ENCODE measurements at regions not wholly inside any gene's neighbourhood (a gene's known extent, or its start where the extent isn't known, plus 50 kb on each side); places are given as distances from the start of the nearest gene placed in this dataset.

DNA sequence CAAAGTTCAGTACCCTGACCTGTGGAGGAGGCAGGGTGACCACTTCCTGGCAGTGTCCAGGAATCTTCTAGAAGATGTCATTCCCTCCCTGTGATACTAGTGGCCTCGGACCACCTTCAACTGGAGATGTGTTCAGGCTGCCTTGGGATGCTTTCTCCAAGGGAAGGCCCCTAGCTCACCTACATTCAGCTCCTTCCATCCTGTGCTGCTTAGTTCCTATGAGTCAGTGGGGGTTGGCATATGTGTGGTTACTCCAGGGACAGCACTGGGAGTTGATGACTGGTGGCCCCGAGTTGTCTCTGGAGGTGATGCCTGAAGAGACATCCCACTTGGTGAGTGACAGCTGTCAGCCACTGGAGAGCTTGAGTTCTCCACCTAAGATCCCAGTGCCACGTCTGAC is 81.8 kb upstream of the OR9Q1 start:
- TF ChIP-seq CTCF (IDR thresholded peaks at IDR 0.05) (no peak), POLR2A (IDR thresholded peaks at IDR 0.05) (no peak)
